Aorta (tissue), 5 donors: ENCODE measurements at regions not wholly inside any gene's neighbourhood (a gene's known extent, or its start where the extent isn't known, plus 50 kb on each side); places are given as distances from the start of the nearest gene placed in this dataset.

Experiments used
- ATAC-seq: fragments of 200-7000 bp; cut with Tn5 transposase; one replicate; pipeline ENCODE4 v1.9.1; 2022; ENCODE audit warnings: moderate library complexity; ENCODE audit not compliant: low FRiP score
- DNase-seq, 2 donors: peaks; one replicate each; pipeline ENCODE4 v3.0.0-alpha.2; 2020
- H3K27ac ChIP-seq, 2 donors: one replicate each; pipeline ENCODE4 v1.5.1; 2013; ENCODE audit warnings: low read length in 2 of 2, mild to moderate bottlenecking in 2 of 2, moderate library complexity in 2 of 2, control low read depth in 1 of 2, inconsistent platforms in 1 of 2, low read depth in 1 of 2
- H3K27me3 ChIP-seq, 2 donors: one replicate each; pipeline ENCODE4 v1.6.1; 2013; ENCODE audit warnings: control low read depth in 1 of 2, low read length in 1 of 2, mild to moderate bottlenecking in 1 of 2, moderate library complexity in 1 of 2; ENCODE audit not compliant: insufficient read depth in 2 of 2, control insufficient read depth in 1 of 2
- H3K36me3 ChIP-seq, 2 donors: one replicate each; pipeline ENCODE4 v1.6.1; 2013; ENCODE audit warnings: control low read depth in 1 of 2, low read length in 1 of 2, mild to moderate bottlenecking in 1 of 2; ENCODE audit not compliant: insufficient read depth in 2 of 2, control insufficient read depth in 1 of 2
- H3K4me1 ChIP-seq, 2 donors: one replicate each; pipeline ENCODE4 v1.6.1; 2013; ENCODE audit warnings: low read length in 2 of 2, control low read depth in 1 of 2, mild to moderate bottlenecking in 1 of 2, moderate library complexity in 1 of 2; ENCODE audit not compliant: insufficient read depth in 2 of 2, control insufficient read depth in 1 of 2
- H3K4me3 ChIP-seq, 2 donors: one replicate each; pipeline ENCODE4 v1.5.1; 2013; ENCODE audit warnings: low read length in 2 of 2, control low read depth in 1 of 2, mild to moderate bottlenecking in 1 of 2
- H3K9me3 ChIP-seq: one replicate; pipeline ENCODE4 v1.6.1; 2013; ENCODE audit warnings: mild to moderate bottlenecking, low read length; ENCODE audit not compliant: control insufficient read depth
- WGBS, 2 donors: extraction: QIAGEN DNeasy Blood & Tissue Kit; methylation state at CpG; one replicate each; pipeline ENCODE4 v1.1.7; 2013; 5-methylcytosine and 5-hydroxymethylcytosine counted together
- intact Hi-C, 2 donors: fragments of 100-400 bp; cut with DNase I; formaldehyde crosslinking; loops; one replicate each; pipeline versions ENCODE4 v1.14.2 to v1.15.0; 2022
- donor health status: healthy with polysubstance abuse.
- donor health status: Bipolar disorder and iron deficiency.
- donor health status: DM: no; HTN: no; CAD: no.
- donor health status: DM: no; HTN: no; CAD: no.
- donor health status: DM: yes; HTN: yes; CAD: no.

DNA sequence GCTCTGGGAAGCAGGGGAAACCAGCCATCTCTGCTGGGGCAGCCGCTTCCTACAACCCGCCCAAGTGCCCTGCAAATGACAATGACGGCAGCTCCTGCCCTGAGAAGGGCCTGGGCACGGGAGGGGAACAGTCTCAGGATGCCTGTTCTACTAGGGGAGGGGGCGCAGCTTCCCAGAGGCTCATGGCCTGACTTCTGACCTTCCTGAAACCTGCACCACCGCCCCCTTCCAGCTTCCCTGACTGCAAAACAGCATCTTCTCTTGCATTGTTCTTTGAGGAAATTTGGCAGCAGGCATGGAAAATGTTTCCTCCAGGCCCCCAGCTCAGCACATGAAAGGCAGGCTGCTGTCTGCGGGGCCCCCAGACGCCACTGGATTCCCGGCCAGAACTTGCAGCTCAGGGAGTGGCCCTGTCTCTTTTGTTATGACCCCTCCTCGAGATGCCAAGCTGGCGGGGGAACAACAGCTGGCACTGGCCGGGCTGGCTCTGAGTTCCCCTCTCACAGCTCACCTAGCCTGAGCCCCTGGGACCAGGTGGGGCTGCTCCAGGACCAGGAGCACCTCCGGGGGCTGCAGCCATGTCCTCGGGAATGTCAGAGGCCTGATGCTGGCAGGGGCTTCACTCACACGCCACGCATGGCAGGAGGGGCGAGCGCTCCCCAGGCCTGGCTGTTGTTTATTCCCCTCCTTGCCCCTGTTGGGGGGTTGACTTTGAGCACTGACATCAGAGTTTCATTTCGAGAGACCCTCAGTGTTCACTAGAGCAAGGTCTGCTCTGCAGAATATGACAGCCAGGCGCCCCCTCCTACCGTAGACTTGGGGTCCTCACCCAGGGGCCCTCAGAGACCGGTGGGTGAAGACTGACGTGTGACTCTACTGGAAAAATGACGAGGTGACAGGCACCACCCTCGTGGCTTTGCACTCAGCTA lies 62.7 kb downstream of the CALML3 start:
- Histone ChIP-seq H3K27me3 (no peaks in the 10 kb centered on the region), H3K4me1 (no peaks in the 10 kb centered on the region), H3K9me3 (no peaks in the 10 kb centered on the region), H3K36me3 (no peaks in the 10 kb centered on the region), H3K4me3 (no peak overlapping the region), H3K27ac (no peak overlapping the region)
- DNase-seq = peak in 1 of 2 donors; percentile 73
- intact Hi-C loops = no loop called here
- 76 to 80% methylated on average over 25 of the region's 25 CpGs for WGBS, 2 donors
- peak; percentile 23 for ATAC-seq

DNA sequence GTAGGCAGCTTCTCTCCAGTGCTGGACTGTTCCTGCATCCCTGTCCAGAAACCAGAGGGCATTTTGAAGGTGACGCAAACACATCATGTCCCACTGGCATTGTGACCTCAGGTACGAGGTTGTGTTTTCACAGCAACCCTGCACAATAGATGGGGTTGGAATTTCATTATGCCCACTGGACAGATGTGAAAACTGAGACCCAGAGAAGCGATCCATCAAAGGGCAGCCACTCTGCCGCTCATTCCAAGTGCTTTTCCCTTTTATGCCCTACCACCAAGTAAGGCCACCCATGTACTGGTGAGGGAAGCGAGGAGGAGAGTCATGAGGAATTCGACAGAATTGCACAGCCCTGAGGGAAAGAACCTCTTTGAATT lies 63.3 kb downstream of the CALML3 start:
- DNase-seq = no peak
- no peaks in the 10 kb centered on the region for H3K27me3 ChIP-seq
- intact Hi-C loops = no loop called here
- ATAC-seq = no peak
- H3K36me3 ChIP-seq = no peaks in the 10 kb centered on the region
- no peak overlapping the region for H3K4me3 ChIP-seq
- H3K9me3 ChIP-seq = no peaks in the 10 kb centered on the region
- H3K27ac ChIP-seq = no peak overlapping the region
- no peaks in the 10 kb centered on the region for H3K4me1 ChIP-seq
- 95 to 98% methylated on average over 6 of the region's 6 CpGs for WGBS, 2 donors

DNA sequence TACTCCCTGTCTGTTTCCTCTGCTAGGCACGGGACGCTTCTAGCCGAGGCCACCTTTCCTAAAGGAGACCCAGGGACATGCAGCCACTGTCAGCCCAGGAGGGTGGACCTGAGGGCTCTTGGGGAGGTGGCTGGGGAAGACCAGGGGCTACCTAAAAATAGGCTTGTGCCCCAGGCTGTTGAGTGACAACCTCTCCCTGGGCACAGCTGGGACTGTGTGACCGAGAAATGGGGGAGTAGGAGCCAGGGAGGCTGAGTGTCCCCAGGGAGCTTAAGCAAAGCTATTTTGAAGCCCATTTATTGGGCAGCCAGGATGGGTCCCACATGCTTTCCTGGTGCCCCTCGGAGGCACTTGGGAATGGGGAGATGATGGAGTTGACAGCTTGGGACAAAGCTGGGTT lies 63.8 kb downstream of the CALML3 start:
- intact Hi-C loops = no loop called here
- no peaks in the 10 kb centered on the region for H3K9me3 ChIP-seq
- DNase-seq = peak in 1 of 2 donors; percentile 45
- no peak overlapping the region for H3K4me3 ChIP-seq
- no peaks in the 10 kb centered on the region for H3K27me3 ChIP-seq
- H3K27ac ChIP-seq = no peak overlapping the region
- ATAC-seq = no peak
- no peaks in the 10 kb centered on the region for H3K4me1 ChIP-seq
- H3K36me3 ChIP-seq = no peaks in the 10 kb centered on the region
- 66 to 70% methylated on average over 5 of the region's 5 CpGs for WGBS, 2 donors
